ENCODE measurements at regions not wholly inside any gene's neighbourhood (a gene's known extent, or its start where the extent isn't known, plus 50 kb on each side); places are given as distances from the start of the nearest gene placed in this dataset.
"Not testable (repeated sequence)": the region's sequence is repeated elsewhere in the genome, so short reads cannot be mapped to it uniquely, and the experiment has no call there.

DNA sequence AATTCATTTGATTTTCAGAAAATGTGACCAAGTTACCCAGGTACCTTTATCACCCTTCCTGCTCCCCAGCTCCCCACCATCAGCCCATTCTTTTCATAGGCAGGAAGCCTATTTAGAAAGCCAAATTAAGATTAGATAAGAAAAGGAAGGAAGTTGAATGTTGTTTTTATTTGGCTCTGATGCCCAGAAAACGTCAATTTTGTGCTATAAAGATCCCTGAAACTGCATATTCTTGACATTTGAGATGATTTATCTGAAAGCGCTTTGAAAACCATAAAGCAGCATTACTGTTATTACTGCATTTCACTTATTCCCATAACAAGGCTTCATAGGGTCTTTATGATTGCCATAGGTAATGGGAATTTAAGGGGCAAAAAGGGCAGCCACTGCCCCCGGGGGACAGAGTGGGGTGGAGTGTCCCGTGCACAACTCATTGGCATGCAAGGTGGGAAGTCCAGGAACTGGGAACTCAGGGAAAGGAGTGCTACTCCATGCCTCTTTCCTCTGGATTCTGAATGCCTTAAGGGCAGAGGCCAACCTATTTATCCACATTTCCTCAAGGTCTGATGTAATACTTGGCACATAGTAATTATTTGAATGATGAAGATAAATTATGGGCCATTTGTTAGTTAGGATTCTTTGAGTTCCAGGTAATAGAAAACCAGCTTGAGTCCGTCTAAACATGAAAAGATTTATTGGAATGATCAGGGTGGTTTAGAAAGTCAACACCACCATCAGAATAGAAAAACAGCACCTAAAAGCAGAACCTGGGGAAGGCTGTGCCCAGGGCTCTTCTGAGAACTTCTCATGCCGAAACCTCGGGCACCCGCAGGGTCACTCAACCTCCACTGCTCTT lies 100.6 kb upstream of the ELMO1 start:
- DNase-seq, result no peak

DNA sequence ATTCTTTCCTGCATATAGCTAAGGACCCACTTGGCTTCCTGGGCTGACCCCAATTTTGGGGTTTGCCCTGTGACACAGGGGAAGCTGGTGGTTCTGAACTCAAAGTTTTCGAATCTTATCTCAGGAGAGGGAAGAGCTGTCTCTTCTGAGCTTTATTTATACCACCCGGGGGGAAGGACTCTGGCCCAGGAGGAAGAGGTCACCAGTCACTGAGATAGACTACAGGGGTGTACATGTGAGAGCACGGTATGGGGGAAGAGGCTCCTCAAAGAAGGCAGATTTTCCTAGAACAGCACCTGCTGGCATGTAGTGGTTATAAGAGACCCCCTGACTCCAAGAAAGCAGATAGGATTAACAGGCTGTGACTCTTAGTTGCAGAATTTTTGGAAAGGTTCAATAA lies 101.8 kb upstream of the ELMO1 start:
- no peak for DNase-seq

GRCh38 chr7:37550872-37551271 lies 102.2 kb upstream of the ELMO1 start:
- DNase-seq, result no peak

DNA sequence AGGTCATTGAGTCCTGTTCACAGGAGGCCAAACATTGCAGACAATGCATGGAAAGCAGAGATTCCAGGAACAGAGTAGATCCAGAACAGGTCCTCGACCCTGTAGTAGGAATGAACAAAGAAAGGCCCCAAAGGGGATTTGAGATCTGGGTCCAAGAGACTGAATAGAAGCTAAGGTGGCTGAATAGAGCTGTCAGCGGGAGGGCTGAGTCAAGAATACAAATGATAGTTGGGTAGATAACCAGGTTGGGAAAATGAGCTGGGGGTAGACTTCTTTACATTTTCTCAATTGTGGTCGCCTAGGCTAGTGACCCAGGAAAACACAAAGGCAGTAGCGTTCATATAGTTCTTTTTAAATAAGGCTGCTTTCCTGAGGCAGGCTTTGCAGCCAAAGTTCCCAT lies 103.4 kb upstream of the ELMO1 start:
- no peak for DNase-seq

DNA sequence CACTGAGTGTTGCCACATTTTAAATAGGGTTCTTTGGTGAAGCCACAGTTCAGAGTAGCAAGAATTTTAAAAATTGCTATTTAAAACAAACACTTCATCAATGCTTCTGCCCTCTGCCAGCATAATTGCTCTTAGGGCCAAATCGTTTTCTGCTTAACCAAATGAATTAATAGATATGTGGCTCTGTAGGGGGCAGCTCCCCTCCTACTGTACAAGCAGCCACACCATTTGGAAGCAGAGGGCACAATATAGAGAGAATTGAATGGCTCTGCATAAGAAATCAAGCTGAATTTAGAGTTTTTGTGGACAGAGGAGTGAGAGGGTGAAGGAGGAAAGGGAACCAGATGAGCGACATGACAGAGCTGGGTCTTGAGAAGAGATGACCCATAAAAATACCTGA lies 103.8 kb upstream of the ELMO1 start:
- DNase-seq, result not testable (repeated sequence)

- no peak for DNase-seq
Measured at GRCh38 chr7:37555528-37555927, 106.9 kb upstream of the ELMO1 start.

DNA sequence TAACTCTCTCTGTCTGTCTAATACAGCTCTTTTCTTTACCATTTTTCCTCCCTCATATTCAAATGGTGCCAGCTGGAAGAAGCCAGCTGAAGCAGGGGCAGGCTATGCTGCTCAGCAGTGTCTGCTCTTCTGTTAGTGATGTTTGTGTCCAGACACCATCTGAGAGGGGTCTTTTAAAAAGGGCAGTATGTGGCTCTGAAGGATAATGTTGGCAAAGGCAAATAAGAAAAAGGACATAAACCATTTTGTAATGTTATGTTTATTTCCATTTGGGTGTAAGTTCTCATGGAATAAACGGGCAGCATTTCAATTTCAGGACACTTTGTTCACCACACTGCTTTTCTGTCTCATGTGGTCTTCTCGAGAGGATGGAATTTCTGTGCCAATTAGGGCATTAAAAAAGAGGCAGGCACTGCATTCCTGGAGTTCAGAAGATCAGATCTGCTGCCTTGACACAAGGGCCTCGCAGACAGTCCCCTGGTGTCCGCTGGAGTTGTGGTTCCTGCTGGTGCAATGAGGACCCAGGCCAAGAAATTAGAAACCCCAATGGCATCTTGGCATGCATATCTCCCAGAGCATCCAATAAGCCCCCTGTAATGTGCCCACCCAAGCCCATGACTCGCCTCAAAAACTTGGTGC lies 109.0 kb upstream of the ELMO1 start:
- no peak for DNase-seq

DNA sequence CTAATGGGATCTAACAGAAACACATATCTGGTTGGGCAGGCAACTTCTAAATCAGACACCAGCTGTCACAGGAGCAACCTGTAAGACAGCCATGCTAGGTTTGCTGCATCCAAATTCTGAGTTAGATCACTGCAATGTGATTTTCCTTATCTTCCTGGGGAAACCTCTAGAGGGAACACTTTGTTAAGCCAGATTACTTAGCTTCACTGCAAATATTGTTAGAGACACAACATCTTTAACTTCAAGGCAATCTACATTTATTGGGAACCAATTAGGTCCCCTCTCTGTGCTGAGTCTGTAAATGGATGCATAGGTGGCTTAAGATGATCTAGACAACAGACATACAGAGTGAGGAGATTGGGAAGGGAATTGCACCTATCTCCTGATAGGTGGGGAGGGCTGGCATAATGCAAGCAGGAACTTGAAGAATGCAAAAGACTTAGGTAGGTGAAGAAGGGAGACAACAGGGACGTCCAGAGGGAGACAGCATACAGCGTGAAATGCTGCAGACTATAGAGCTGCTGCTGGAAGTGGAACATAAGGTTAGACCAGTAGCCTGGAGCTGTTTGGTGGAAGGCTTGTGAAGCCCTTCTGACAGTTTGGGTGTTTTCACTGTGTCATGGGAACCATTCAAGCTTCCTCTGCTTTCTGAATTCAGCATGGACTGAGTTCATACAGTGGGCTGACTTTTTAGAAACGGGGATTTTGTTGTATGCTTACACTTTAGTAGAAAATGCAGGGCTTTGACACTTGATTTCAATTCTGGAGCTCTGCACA lies 109.8 kb upstream of the ELMO1 start:
- no peak for DNase-seq

DNA sequence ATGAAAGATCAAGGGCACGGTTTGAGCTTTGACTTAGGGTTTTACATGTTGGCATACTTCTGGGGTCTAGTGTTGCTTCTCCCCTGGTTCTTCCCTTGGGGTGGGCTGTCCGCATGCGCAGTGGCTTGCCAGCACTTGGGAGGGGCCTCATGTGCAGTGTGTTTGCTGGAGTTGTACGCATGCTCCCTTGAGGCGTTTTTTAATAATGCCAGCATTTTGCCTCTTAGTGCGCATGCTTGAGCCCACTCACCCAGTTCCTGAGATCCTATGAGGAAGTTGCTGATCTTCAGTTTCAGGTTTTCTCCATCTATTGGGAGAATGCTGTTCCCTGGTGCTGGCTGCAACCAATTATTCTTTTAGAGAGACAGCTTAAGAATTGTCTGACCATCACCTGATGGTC lies 113.4 kb upstream of the GPR141 start:
- no peak for DNase-seq

GRCh38 chr7:37571806-37572205 lies 111.8 kb upstream of the GPR141 start:
- no peak for DNase-seq

GRCh38 chr7:37577412-37577811 lies 106.2 kb upstream of the GPR141 start:
- no peak for DNase-seq

DNA sequence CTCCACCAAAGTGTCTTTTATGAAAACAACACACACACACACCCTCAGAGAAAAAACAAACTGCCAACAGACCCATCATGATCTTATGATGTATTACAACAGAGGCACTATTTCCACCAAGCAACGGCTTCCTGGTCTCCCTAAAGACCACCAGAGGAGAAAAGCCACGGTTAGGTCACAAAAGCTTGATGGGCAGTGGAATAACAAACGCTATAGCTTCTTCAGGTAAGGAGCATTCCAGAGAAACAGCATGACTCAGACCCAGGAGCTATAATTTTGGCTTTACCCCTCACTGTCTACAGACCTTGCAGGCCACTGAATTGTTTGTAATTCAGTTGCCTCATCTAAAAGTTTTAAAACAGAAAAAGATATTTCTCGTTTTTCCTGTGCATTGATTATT lies 105.7 kb upstream of the GPR141 start:
- DNase-seq, result no peak

DNA sequence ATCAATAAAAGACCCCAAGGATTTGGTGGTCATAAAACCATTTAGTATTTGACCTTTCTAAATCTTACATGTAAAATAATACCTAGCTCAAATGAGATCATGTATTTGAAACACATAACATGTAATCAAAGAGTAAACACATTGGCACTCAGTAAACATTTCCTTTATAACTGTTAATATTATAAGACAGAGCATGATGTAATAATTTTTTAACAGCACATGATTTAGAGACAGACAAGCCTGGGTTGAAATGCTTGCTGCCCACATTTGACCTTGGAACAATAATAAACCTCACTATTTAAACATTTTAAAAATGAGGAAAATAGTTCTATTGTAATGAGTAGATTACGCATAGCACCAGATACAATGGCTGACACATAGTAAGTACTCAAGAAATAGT lies 105.2 kb upstream of the GPR141 start:
- DNase-seq, result no peak

DNA sequence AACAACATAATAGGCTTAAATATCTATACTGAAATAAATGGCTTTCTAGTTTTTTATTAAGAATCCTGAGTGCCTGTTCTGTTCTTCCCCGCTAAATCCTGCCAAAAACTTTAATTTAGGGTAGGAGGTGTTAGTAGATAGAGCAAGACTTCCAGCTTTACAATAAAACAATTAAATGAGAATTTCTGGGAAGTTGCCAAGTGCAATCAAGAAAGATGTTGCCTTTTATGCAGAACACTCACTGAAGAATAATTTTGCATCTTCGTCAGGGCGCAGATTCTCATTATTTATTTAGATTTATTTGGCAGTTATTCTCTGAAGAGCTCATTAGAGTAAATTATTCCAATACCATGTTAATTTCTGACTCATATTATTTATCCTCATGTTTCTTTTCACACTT lies 103.2 kb upstream of the GPR141 start:
- no peak for DNase-seq

DNA sequence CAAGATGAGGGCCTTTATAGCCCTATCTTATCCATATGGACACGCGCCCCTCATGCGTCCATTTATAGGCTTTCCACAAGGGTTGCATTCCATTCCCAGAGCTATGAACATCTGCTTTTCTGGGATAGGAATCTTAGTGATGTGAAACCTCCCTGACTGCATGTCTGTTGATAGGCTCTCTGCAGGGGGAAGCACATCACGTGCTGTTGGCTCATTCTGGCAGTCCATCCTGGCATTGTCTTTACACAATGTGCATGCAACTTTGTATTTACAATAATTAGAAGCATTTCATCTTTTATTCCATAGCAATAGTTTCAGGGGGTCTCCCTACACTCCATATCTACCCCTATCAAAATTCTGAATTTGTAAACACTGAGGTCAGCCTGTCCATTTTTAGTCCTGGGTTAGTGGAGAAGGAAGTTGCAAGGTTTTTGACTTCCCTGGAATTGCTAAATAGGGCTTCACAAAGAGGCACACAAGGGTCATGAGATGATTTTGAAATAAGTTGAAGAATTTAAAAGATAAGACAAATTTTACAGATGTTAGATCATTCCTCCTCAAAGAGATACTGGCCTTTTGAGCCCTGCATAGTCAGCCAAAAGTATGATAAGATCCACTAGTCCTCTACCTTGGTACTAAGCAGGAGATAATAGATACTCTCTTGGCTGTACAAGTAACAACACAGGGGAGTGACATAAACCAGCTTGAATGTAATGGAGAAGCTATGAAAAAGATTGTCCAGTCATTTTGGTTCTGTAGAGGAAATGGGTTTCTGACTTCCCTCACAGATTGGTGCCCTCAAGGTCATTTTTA lies 98.7 kb upstream of the GPR141 start:
- DNase-seq, result not testable (repeated sequence)

- DNase-seq, result no peak
Measured at GRCh38 chr7:37590824-37591223, 92.7 kb upstream of the GPR141 start.

GRCh38 chr7:37592366-37592765 lies 91.2 kb upstream of the GPR141 start:
- no peak for DNase-seq

DNA sequence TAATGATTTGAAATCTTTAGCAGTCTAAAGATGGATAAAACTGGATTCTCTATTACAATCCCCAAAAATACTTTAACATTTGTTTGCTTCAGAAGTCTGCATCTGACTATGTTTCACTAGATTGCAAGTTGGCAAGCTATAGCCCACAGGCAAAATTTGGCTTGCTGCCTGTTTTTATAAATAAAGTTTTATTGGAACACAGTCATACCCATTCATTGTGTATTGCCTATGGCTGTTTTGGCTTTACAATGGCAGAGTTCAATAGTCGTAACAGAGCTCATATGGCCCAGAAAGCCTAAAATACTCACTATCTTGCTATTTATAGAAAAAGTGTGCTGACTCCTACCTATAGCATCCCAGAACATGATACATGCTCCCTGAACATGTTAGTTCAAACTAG lies 89.0 kb upstream of the GPR141 start:
- DNase-seq, result no peak

GRCh38 chr7:37598824-37599223 lies 84.7 kb upstream of the GPR141 start:
- DNase-seq, result no peak

GRCh38 chr7:37601321-37601720 lies 82.2 kb upstream of the GPR141 start:
- DNase-seq, result no peak

GRCh38 chr7:37604078-37604477 lies 79.5 kb upstream of the GPR141 start:
- no peak for DNase-seq

DNA sequence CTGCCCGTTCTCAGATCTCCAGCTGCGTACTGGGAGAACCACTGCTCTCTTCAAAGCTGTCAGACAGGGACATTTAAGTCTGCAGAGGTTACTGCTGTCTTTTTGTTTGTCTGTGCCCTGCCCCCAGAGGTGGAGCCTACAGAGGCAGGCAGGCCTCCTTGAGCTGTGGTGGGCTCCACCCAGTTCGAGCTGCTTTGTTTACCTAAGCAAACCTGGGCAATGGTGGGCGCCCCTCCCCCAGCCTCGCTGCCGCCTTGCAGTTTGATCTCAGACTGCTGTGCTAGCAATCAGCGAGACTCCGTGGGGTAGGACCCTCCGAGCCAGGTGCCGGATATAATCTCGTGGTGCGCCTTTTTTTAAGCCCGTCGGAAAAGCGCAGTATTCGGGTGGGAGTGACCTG lies 66.2 kb upstream of the GPR141 start:
- not testable (repeated sequence) for DNase-seq

DNA sequence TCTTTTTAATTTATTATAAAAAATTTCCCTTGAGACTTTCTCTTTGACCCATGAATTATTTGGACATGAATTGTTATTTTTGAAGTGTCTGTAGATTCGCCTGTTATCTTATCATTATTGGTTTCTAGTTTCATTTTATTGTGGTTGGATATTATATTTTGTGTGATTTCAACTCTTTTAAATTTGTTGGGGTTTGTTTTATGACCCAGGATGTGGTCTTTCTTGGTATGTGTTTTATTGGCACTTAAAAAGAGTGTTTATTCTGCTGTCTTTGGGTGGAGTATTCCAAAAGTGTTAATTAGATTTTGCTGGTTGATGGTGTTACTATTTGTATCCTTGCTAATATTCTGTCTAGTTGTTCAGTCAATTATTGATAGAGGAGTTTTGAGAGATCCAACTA lies 50.5 kb upstream of the GPR141 start:
- DNase-seq, result no peak
